ENCODE measurements at regions not wholly inside any gene's neighbourhood (a gene's known extent, or its start where the extent isn't known, plus 50 kb on each side); places are given as distances from the start of the nearest gene placed in this dataset.

DNA sequence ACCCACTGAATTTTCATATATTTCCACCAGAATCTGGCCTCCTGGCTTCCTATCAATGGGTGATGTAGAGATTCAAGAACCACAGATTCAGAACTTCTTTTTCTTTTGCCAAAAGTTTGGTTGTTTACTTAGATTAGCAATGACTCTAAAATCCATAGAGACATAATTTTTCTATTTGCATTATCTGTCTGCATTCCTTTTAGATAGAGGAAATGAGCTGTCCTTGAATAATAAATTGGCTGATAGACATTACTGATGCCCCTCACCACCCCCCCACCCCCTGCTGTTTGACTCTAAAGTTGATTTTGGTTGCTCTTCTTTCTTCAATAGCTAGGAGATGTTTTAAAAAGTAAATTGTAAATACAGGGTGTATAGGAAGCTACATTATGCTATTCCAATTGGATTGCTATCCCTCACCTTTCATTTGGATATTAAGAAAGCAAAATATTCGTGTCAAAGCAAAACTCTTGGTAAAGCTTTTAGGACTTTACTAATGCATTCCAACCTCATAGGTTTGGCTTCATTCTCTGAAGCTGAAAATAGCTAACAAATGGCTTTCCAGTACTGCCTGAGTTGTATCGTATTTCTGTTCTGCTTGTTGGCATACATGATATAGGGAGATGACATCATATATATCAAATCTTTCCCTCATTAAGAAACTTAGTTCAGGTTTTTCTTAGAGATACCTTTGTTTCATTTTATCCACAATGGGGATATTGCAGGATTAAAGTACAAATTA lies 606.0 kb downstream of the ARL4A start:
- no peak for DNase-seq (ENCODE audit: low read depth)

- DNase-seq (ENCODE audit: low read depth): no peak
Observed at GRCh38 chr7:13307040-13307439, 619.6 kb downstream of the ARL4A start.

DNA sequence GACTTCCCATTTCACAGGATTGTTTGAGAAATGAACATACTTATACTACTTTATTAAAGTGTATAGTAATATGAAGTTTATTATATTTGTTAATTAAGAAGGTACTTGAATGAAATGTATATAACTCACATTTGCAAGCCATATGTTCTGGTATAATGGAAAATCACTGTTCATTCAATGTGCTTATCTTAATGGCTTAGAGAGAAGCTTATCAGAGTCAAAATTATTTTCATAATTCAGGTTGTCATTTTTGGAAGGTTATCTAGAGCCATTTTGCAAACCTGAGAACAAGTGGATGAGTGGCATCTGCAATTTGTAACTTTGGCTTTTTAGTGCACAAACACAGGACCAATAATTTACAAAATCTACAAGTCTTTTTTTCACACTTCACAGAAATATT lies 621.0 kb downstream of the ARL4A start:
- no peak for DNase-seq (ENCODE audit: low read depth)

DNA sequence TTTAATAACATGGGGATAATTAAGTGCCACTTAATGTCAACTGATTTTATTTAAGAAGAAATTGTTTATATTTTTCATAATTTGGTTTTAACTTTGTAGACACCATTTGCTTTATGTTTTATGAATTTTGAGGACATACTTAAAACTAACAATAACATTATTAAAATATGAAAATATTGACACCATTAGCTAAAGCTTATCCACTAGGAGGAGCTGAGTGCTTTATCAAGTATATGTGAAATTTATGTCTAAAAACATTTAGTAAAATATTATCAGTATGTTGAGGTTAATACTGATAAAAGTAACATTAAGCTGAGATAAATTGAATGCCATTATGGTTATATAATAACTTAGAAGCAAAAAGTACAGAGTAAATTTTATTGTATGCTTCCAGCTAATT lies 622.1 kb downstream of the ARL4A start:
- no peak for DNase-seq (ENCODE audit: low read depth)

DNA sequence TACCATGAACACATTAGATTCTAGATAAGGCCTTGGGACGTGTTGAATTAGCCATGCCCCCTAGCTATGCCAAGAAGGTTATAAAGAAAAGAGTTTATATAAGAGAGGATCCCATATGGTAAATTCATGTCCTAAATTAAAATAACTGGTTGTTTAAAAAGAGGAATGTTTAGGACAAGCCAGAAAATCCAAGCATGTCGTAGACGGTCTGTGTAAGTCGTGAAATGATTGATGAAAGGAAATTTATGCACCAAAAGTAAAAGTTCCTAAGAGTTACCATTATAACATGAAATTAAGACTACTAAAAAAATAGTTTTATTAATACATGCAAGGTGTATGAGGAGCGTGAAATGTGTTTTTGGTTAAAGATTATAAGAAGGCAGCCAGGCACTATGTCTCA lies 624.9 kb downstream of the ARL4A start:
- DNase-seq (ENCODE audit: low read depth): no peak

- no peak for DNase-seq (ENCODE audit: low read depth)
Observed at GRCh38 chr7:13320333-13320732, 632.9 kb downstream of the ARL4A start.

- peak; percentile 9 for DNase-seq (ENCODE audit: low read depth)
Observed at GRCh38 chr7:13321316-13321715, 633.9 kb downstream of the ARL4A start.

DNA sequence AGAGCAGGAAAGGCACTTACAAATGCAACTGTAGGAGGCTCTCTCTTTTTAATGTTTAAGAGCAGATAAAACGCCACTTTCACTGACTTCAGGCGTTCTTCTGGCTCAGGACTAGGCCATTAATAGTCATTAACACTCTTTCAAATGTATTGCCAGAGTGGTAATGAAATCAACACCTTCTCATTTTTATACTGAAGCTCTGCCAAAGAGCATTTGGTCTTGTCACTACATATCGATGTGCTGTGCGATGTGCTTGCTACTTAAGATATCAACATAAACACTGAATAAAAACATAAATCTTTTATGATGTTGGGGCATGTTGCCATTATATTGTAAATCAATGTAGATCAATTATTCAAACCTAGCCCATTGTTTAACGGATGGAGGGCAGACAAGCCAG lies 634.7 kb downstream of the ARL4A start:
- no peak for DNase-seq (ENCODE audit: low read depth)

DNA sequence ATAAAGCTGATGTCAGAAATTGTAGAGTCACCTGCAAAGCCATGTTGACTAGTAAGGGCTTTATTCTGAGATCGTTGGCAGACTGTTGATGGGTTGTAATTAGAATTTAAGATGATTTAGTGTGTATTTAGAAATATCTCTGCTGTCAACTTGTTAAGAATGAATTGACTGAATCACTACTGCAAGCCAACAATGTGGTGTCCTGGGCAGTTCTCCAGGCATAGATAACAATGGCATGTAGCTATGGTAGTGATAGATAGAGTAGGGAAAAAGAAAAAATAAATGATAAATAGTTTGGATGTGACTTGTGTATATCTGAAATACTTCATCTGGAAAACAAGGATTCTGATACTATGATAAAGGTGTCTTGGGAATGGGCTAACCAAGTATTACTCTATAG lies 640.2 kb downstream of the ARL4A start:
- DNase-seq (ENCODE audit: low read depth): peak; percentile 18

DNA sequence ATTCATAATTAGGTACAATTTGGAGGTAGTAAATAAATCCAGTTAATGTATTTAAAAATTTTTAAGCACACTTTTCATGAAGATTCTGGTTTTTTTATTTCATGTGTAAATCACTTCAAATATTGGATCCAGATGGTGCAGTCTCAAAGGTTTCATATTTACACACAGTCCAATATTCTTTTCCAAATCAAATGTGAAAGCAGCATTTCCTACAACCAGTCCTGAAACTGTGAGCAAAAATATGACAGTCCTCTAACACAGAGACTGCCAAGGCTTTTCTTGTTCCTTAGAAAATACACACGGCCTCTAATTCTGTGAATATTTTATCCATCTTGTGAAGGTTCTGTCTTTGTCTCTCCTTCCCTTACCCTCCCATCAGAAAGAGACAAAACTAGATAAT lies 645.9 kb downstream of the ARL4A start:
- no peak for DNase-seq (ENCODE audit: low read depth)

GRCh38 chr7:13336227-13336626 lies 648.8 kb downstream of the ARL4A start:
- peak; percentile 47 for DNase-seq (ENCODE audit: low read depth)

DNA sequence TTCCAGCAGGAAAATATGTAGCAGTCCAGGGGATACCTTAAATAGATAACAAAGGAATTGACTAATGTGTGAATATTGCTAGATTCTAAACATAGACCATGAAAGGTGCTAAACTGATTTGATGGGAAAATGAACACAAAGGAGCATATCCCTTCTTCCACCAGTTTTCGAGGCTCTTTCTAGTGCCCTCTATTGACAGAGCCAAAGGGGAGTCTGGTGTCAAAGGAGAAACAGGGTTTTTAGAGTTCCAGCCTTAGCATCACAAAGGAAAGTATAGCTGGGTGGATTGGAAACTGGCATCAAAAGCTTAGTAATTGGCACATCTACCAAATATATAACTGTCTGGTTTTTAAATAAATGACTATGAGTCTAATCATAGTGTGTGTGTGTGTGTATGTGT lies 636.8 kb downstream of the ETV1 start:
- DNase-seq (ENCODE audit: low read depth): no peak

- no peak for DNase-seq (ENCODE audit: low read depth)
Observed at GRCh38 chr7:13359656-13360055, 629.8 kb downstream of the ETV1 start.

DNA sequence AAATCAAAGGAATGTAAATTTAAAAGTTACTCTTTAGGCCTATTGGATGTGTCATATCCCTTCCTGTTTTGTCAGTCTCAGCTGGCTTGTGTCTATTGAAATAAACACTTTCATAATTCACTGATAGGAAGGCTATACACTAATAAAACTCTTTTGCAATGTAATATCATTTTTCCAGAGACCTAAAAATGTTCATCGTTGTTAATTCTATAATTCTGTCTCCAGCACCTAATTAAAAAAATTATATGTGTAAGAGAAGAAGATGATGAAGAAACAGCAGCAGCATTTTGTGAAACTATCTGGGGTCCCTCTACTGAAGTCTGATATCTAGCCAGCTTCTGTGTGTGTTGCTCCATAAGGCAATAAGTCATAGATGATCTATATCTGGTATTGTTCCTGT lies 602.7 kb downstream of the ETV1 start:
- DNase-seq (ENCODE audit: low read depth): no peak

GRCh38 chr7:13407911-13408310 lies 581.6 kb downstream of the ETV1 start:
- DNase-seq (ENCODE audit: low read depth): no peak

- DNase-seq (ENCODE audit: low read depth): no peak
Observed at GRCh38 chr7:13411151-13411550, 578.3 kb downstream of the ETV1 start.

DNA sequence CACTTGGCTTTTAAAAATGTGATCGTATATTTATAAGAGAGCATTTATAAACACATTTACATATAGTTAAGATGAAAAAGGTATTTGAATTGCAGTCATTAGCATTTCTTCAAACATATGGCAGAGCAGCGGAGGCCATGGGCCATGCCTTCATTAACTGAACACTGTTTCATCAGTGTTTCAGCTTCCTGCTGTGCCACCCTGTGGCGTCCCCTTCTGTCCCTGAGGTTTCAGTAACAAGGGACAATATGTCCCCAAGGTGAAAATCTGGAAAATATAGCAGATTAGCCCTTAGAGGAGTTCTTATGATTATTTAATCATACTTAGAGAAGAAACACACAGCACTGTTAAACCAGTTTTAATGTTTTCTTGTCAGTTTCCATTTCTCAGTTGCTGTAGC lies 577.8 kb downstream of the ETV1 start:
- no peak for DNase-seq (ENCODE audit: low read depth)

GRCh38 chr7:13414181-13414580 lies 575.3 kb downstream of the ETV1 start:
- no peak for DNase-seq (ENCODE audit: low read depth)

DNA sequence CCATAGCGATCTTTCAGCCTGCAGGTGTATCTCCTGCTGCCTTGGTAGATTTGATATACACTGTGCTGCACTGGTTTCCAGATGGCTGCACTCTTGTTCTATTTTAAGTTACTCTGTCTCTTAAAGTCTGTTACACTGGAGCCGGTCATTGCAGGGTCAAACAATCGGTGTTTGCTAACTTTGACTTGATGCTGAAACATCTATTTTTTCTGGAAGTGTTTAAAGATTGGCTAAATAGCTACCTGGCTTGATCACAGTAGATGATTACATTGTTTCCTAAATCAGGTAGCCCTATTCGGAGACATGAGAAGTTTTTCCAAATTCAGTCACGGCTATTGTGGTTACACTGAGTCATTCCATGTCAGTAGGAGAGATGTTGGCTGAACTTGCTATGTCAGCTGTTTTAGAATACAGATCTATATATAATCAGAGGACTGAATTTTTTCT lies 574.8 kb downstream of the ETV1 start:
- peak; percentile 6 for DNase-seq (ENCODE audit: low read depth)

GRCh38 chr7:13416071-13416470 lies 573.4 kb downstream of the ETV1 start:
- DNase-seq (ENCODE audit: low read depth): no peak

DNA sequence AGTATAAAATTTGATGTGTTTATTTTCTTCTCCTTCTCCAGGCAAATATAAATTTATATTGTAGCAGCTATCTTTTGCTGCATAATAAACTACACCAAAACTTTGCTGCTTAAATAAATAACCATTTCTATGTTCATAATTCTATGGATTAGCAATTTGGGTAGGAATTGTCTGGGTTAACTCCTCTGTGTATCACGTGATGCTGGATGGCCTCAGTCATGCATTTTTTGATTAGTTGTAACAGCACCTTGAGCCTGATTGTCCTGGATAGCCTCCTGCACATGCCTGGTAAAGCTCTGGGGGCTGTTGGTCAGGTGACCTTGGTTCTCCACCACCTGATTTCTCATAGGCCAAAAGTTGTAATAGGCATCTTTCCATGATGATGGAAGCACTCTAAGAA lies 572.9 kb downstream of the ETV1 start:
- DNase-seq (ENCODE audit: low read depth): no peak

DNA sequence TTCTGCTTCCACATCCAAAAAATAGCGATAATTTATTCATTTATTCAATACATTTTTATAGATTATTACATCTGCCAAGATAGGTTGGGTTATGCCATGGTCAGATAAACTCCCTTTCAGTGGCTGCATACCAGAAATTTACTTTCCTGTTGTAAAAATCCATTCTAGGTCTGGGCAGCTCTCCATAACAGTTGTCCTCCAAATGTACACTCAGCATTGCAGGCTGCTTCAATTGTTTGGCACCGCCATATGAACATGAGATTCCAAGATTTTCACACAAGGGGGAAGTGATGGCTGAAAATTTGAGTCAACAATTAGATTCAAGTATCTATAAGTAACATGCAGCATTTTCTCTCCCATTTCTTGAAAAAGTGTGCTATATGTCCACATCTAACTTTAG lies 568.7 kb downstream of the ETV1 start:
- no peak for DNase-seq (ENCODE audit: low read depth)

DNA sequence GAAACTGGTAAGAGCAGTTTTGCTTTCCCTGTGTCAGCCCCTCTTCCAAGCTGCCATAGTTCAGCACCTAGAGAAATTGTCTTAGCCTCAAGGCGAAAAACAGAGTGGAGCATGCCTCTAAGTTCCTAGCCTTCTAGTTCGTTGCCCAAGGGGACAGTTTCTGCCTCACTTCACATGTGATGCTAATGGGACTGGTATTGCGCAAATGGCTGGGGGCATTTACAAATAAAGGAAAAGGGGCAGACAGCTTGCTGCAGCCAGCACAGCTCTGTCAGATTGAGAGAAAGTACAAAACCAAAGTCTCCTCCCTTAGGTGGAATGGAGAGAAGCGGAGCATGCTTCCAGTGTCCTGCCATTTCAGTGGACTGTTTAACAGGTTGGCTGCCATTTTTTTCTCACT lies 567.7 kb downstream of the ETV1 start:
- no peak for DNase-seq (ENCODE audit: low read depth)

DNA sequence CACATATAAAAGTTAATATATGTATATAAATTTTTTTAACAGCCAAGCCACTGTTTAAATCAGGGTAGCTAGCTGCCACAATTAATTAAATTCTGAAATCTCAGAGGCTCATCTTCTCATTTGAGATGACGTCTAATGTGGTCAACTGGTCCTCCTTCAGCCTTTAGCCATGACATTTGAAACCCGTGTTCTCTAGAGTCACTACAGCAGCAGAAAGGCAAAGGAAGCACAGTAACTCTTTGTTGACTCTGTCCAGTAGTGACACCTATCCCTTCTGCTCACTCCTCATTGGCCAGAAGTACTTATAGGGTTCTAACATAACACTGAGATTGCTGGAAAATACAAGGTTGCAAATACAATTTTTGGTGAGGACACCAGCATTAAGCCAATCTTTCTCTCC lies 555.5 kb downstream of the ETV1 start:
- DNase-seq (ENCODE audit: low read depth): no peak

- DNase-seq (ENCODE audit: low read depth): no peak
Observed at GRCh38 chr7:13442226-13442625, 547.2 kb downstream of the ETV1 start.
